ENCODE measurements at regions not wholly inside any gene's neighbourhood (a gene's known extent, or its start where the extent isn't known, plus 50 kb on each side); places are given as distances from the start of the nearest gene placed in this dataset.

DNA sequence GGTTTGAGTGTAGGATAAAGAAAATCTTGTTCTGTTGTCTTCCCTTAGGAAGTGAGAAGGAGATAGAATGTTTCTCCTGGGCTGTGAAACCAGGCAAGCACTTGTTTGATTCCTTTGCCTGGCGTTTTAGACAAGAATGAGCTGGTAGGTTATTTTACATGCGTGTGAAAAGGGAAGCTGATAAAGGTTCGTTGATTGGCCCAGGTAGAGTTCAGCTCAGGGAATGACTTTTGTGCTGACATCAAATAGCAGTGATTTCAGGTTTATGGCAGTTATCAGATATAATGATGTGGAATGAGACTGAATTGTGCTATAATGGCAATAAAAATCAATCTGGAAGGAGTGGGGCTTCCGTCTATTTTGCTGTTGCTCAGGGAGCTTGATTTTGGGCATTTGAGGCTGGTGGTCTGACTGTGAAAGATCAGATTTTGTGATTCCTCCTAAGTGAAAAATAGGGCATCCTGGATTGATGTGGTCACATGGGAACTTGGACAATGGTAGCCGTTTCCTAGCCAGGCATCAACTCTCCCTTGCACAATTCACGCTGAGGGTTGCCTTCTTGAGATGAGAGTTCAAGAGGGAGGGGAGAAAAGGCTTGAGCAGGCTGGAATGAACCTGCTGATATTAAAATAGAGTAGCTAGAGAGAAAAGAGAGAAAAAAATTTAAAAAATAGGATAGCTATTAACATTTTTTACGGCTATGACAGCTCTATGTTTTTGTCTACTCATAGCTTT lies 388.9 kb downstream of the EDEM1 start:
- no TSS peak for BruUV-seq (replicated peaks)
- no peaks in the 10 kb centered on the region for H3K36me3 ChIP-seq (ENCODE audit: control insufficient read depth in 2 of 2, extremely low read depth in 1 of 2, insufficient read depth in 2 of 2, low read length in 2 of 2)
- dilution Hi-C loops (cut with MboI; ENCODE audit: extremely low pct_ligation_motif_present, low sequenced_read_pairs) = no loop called here
- H3K27me3 ChIP-seq (ENCODE audit: control insufficient read depth in 2 of 2, insufficient read depth in 2 of 2, low read length in 2 of 2) = no peaks in the 10 kb centered on the region
- H3K4me3 ChIP-seq (replicated peaks in 1 of 3; ENCODE audit: insufficient read depth in 1 of 3, low read depth in 1 of 3, low read length in 3 of 3) = no peak overlapping the region
- no peaks in the 10 kb centered on the region for H3K79me2 ChIP-seq (ENCODE audit: control insufficient read depth, insufficient read depth, low read length)
- no peaks in the 10 kb centered on the region for H4K20me1 ChIP-seq (replicated peaks; ENCODE audit: control insufficient read depth, extremely low read depth, insufficient read depth, low read length)
- POLR2A ChIA-PET = no interaction called here
- intact Hi-C loops (cut with micrococcal nuclease) = no loop called here
- DNase-seq (ENCODE audit: low read depth, low spot score) (no peak), FAIRE-seq (no peak)
- TF ChIP-seq MYC (IDR thresholded peaks at IDR 0.05; ENCODE audit: low read depth, low read length) (no peak), EZH2 (IDR thresholded peaks at IDR 0.05; ENCODE audit: borderline replicate concordance, low read depth, low read length, severe bottlenecking) (no peak), POLR2A (IDR thresholded peaks at IDR 0.05; ENCODE audit: low read depth, low read length) (no peak), GATA2 (IDR thresholded peaks at IDR 0.05; ENCODE audit: insufficient read depth, insufficient read length, low read depth, low read length) (no peak), FOS (IDR thresholded peaks at IDR 0.05; ENCODE audit: borderline replicate concordance, insufficient read depth, low read length) (no peak), POLR2AphosphoS5 (IDR thresholded peaks at IDR 0.05; ENCODE audit: insufficient read depth, low read depth, low read length) (no peak), JUN (IDR thresholded peaks at IDR 0.05; ENCODE audit: borderline replicate concordance, insufficient read depth, insufficient read length, low read depth) (no peak)
- TF ChIP-seq, protein P1, sequence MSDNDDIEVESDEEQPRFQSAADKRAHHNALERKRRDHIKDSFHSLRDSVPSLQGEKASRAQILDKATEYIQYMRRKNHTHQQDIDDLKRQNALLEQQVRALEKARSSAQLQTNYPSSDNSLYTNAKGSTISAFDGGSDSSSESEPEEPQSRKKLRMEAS (IDR thresholded peaks at IDR 0.05; ENCODE audit: insufficient read depth, insufficient read length) = no peak
- TF ChIP-seq, protein P2, sequence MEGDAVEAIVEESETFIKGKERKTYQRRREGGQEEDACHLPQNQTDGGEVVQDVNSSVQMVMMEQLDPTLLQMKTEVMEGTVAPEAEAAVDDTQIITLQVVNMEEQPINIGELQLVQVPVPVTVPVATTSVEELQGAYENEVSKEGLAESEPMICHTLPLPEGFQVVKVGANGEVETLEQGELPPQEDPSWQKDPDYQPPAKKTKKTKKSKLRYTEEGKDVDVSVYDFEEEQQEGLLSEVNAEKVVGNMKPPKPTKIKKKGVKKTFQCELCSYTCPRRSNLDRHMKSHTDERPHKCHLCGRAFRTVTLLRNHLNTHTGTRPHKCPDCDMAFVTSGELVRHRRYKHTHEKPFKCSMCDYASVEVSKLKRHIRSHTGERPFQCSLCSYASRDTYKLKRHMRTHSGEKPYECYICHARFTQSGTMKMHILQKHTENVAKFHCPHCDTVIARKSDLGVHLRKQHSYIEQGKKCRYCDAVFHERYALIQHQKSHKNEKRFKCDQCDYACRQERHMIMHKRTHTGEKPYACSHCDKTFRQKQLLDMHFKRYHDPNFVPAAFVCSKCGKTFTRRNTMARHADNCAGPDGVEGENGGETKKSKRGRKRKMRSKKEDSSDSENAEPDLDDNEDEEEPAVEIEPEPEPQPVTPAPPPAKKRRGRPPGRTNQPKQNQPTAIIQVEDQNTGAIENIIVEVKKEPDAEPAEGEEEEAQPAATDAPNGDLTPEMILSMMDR (IDR thresholded peaks at IDR 0.05; ENCODE audit: extremely low read depth in 1 of 2, insufficient read depth in 1 of 2, low read depth in 1 of 2, low read length in 2 of 2) = no peak
- no peak overlapping the region for H3K4me2 ChIP-seq (ENCODE audit: insufficient read depth, low read length)
- H2AFZ ChIP-seq (ENCODE audit: low read depth, low read length) = no peak overlapping the region
- H3K4me1 ChIP-seq (ENCODE audit: control insufficient read depth, extremely low read depth, insufficient read depth, low read length) = no peaks in the 10 kb centered on the region
- H3K9ac ChIP-seq (replicated peaks; ENCODE audit: extremely low read depth, insufficient read depth, low read length) = no peak overlapping the region
- CTCF ChIA-PET = no interaction called here
- H3K9me3 ChIP-seq (replicated peaks; ENCODE audit: control insufficient read depth, insufficient read depth, low read length) = peaks cover 3% of the 10 kb centered on the region
- no peak overlapping the region for H3K27ac ChIP-seq (ENCODE audit: insufficient read depth, low read depth, low read length)
- no peaks in the 10 kb centered on the region for H3K9me1 ChIP-seq (replicated peaks; ENCODE audit: control insufficient read depth, extremely low read depth, insufficient read depth, low read length)

Data from endothelial cell of umbilical vein (primary cell).